GM12891 (cell line): ENCODE measurements at regions not wholly inside any gene's neighbourhood (a gene's known extent, or its start where the extent isn't known, plus 50 kb on each side); places are given as distances from the start of the nearest gene placed in this dataset.

Experiments
- POLR2A ChIP-seq: IDR thresholded peaks from 2 replicates; pipeline ENCODE4 v1.6.1; 2011; ENCODE audit warnings: low read depth, low read length, control low read depth
- POLR2AphosphoS5 ChIP-seq: IDR thresholded peaks from 2 replicates; pipeline ENCODE4 v1.6.1; 2011; ENCODE audit warnings: low read depth, low read length, control low read depth
- POU2F2 ChIP-seq: IDR thresholded peaks from 2 replicates; pipeline ENCODE4 v1.6.1; 2011; ENCODE audit warnings: low read depth, mild to moderate bottlenecking, control low read depth, low read length, moderate library complexity
- SPI1 ChIP-seq: IDR thresholded peaks from 2 replicates; pipeline ENCODE4 v1.6.1; 2011; ENCODE audit warnings: low read depth, low read length, control low read depth
- TAF1 ChIP-seq: IDR thresholded peaks from 2 replicates; pipeline ENCODE4 v1.6.1; 2011; ENCODE audit warnings: low read depth, low read length, control low read depth

DNA sequence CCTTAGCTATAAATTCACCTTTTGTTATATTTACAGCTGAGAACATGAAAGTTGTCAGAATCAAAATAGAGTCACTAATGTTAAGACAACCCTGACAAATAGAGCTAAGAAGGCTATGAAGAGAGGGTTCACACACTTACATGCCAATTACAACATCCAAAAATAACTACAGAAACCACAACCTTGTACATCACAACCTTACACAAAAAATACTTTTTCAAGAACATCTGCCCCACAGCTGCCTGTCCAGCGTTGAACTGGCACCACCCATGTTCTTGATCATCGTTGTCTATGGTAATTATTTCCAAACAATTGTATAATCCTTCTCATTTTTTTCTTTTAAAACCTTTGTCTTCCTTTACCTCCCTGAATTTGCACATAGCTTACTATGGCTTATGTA is 231.2 kb upstream of the FKBP1C start:
- no peak for TF ChIP-seq POLR2A
- TF ChIP-seq POLR2AphosphoS5, result no peak
- TF ChIP-seq POU2F2, result no peak
- TF ChIP-seq SPI1, result no peak
- no peak for TF ChIP-seq TAF1
